A172 (cell line): ENCODE measurements at regions not wholly inside any gene's neighbourhood (a gene's known extent, or its start where the extent isn't known, plus 50 kb on each side); places are given as distances from the start of the nearest gene placed in this dataset.
"Not testable (repeated sequence)": the region's sequence is repeated elsewhere in the genome, so short reads cannot be mapped to it uniquely, and the experiment has no call there.

ENCODE experiments used
- DNase-seq: peaks from one replicate; pipeline ENCODE4 v3.0.0-alpha.2; 2015; ENCODE audit warnings: low spot score

- DNase-seq = no peak
These were observed 59.4 kb downstream of the EBLN1 start for GRCh38 chr10:22158426-22158825.

- DNase-seq = no peak
These were observed 61.1 kb downstream of the EBLN1 start for GRCh38 chr10:22156750-22157149.

- no peak for DNase-seq
These were observed 65.4 kb downstream of the EBLN1 start for GRCh38 chr10:22152403-22152802.

- DNase-seq = no peak
These were observed 67.0 kb downstream of the EBLN1 start for GRCh38 chr10:22150842-22151241.

GRCh38 chr10:22148961-22149360 is 68.9 kb downstream of the EBLN1 start:
- DNase-seq = peak; percentile 18

- not testable (repeated sequence) for DNase-seq
These were observed 71.9 kb downstream of the EBLN1 start for GRCh38 chr10:22145873-22146272.

GRCh38 chr10:22137542-22137941 is 80.3 kb downstream of the EBLN1 start:
- no peak for DNase-seq

- no peak for DNase-seq
These were observed 82.2 kb downstream of the EBLN1 start for GRCh38 chr10:22135591-22135990.

GRCh38 chr10:22133749-22134624 is 83.8 kb downstream of the EBLN1 start:
- DNase-seq = no peak

- not testable (repeated sequence) for DNase-seq
These were observed 87.0 kb downstream of the EBLN1 start for GRCh38 chr10:22130824-22131223.

- not testable (repeated sequence) for DNase-seq
These were observed 88.2 kb downstream of the EBLN1 start for GRCh38 chr10:22129612-22130011.

GRCh38 chr10:22121181-22121580 is 96.6 kb downstream of the EBLN1 start:
- DNase-seq = not testable (repeated sequence)

GRCh38 chr10:22120072-22120471 is 97.7 kb downstream of the EBLN1 start:
- DNase-seq = not testable (repeated sequence)

- DNase-seq = not testable (repeated sequence)
These were observed 98.2 kb downstream of the EBLN1 start for GRCh38 chr10:22119575-22119974.

- no peak for DNase-seq
These were observed 106.1 kb downstream of the EBLN1 start for GRCh38 chr10:22111705-22112104.

GRCh38 chr10:22111260-22111659 is 106.6 kb downstream of the EBLN1 start:
- DNase-seq = no peak

- DNase-seq = no peak
These were observed 107.1 kb downstream of the EBLN1 start for GRCh38 chr10:22110761-22111160.

GRCh38 chr10:22105270-22105669 is 101.7 kb upstream of the DNAJC1 start:
- DNase-seq = no peak

GRCh38 chr10:22103701-22104470 is 100.4 kb upstream of the DNAJC1 start:
- DNase-seq = no peak

- DNase-seq = no peak
These were observed 94.2 kb upstream of the DNAJC1 start for GRCh38 chr10:22097696-22098095.

GRCh38 chr10:22091260-22091659 is 87.7 kb upstream of the DNAJC1 start:
- not testable (repeated sequence) for DNase-seq

- DNase-seq = no peak
These were observed 83.8 kb upstream of the DNAJC1 start for GRCh38 chr10:22087402-22087738.
